Lower lobe of right lung (tissue), 2 donors: ENCODE measurements at regions not wholly inside any gene's neighbourhood (a gene's known extent, or its start where the extent isn't known, plus 50 kb on each side); places are given as distances from the start of the nearest gene placed in this dataset.
A peak's percentile ranks its signal among the peaks of the same experiment; 100 is the strongest.

Source experiments
- ATAC-seq, 2 donors: fragments of 200-7000 bp; cut with Tn5 transposase; one replicate each; pipeline ENCODE4 v1.9.1; 2020 to 2022; ENCODE audit warnings: mild to moderate bottlenecking in 2 of 2, moderate library complexity in 2 of 2
- DNase-seq: peaks from one replicate; pipeline ENCODE4 v3.0.0-alpha.2; 2020
- H3K27ac ChIP-seq: fragments of 200-600 bp; one replicate; pipeline ENCODE4 v1.8.0; 2022
- H3K27me3 ChIP-seq: fragments of 200-600 bp; one replicate; pipeline ENCODE4 v1.8.0; 2022; ENCODE audit warnings: low read depth
- H3K36me3 ChIP-seq: fragments of 200-600 bp; one replicate; pipeline ENCODE4 v1.8.0; 2022; ENCODE audit warnings: mild to moderate bottlenecking
- H3K4me1 ChIP-seq: fragments of 200-600 bp; one replicate; pipeline ENCODE4 v1.8.0; 2022
- H3K4me3 ChIP-seq: fragments of 200-600 bp; one replicate; pipeline ENCODE4 v1.8.0; 2022; ENCODE audit warnings: mild to moderate bottlenecking
- H3K9me3 ChIP-seq: fragments of 200-600 bp; one replicate; pipeline ENCODE4 v1.8.0; 2022
- CTCF ChIP-seq: fragments of 200-600 bp; IDR thresholded peaks from one replicate; pipeline ENCODE4 v1.8.0; 2022; ENCODE audit warnings: antibody characterized with exemption, mild to moderate bottlenecking
- intact Hi-C: fragments of 100-400 bp; cut with DNase I; formaldehyde crosslinking; loops from one replicate; pipeline ENCODE4 v1.11.0; 2022
- donor health status: DM: no; HTN: yes; CAD: no; lungs with severe emphysema.

GRCh38 chr2:16404551-16405300 lies 260.9 kb downstream of the CYRIA start:
- intact Hi-C loops: no loop called here
- DNase-seq: no peak
- Histone ChIP-seq H3K27ac (no peak overlapping the region), H3K9me3 (no peaks in the 10 kb centered on the region), H3K4me3 (no peak overlapping the region), H3K27me3 (no peaks in the 10 kb centered on the region), H3K36me3 (no peaks in the 10 kb centered on the region), H3K4me1 (no peaks in the 10 kb centered on the region)
- no peak for ATAC-seq
- TF ChIP-seq CTCF: no peak

GRCh38 chr2:16404146-16404545 lies 261.5 kb downstream of the CYRIA start:
- Histone ChIP-seq H3K36me3 (no peaks in the 10 kb centered on the region), H3K9me3 (no peaks in the 10 kb centered on the region), H3K27me3 (no peaks in the 10 kb centered on the region), H3K4me3 (no peak overlapping the region), H3K4me1 (no peaks in the 10 kb centered on the region), H3K27ac (no peak overlapping the region)
- DNase-seq (no peak), ATAC-seq (no peak)
- no peak for TF ChIP-seq CTCF
- intact Hi-C loops: no loop called here

GRCh38 chr2:16402891-16403290 lies 262.7 kb downstream of the CYRIA start:
- no peaks in the 10 kb centered on the region for H3K27me3 ChIP-seq
- no peak overlapping the region for H3K4me3 ChIP-seq
- no peak for TF ChIP-seq CTCF
- H3K4me1 ChIP-seq: no peaks in the 10 kb centered on the region
- H3K27ac ChIP-seq: no peak overlapping the region
- no peaks in the 10 kb centered on the region for H3K9me3 ChIP-seq
- no peak for ATAC-seq
- no peaks in the 10 kb centered on the region for H3K36me3 ChIP-seq
- intact Hi-C loops: no loop called here
- no peak for DNase-seq

- no peak for ATAC-seq
Observed at GRCh38 chr2:16401761-16402300, 263.8 kb downstream of the CYRIA start.

GRCh38 chr2:16400127-16400623 lies 265.5 kb downstream of the CYRIA start:
- H3K4me1 ChIP-seq: no peaks in the 10 kb centered on the region
- H3K27ac ChIP-seq: no peak overlapping the region
- no peaks in the 10 kb centered on the region for H3K9me3 ChIP-seq
- no peaks in the 10 kb centered on the region for H3K36me3 ChIP-seq
- no peaks in the 10 kb centered on the region for H3K27me3 ChIP-seq
- H3K4me3 ChIP-seq: no peak overlapping the region
- intact Hi-C loops: no loop called here
- no peak for TF ChIP-seq CTCF
- DNase-seq (no peak), ATAC-seq (peak; percentile 31 to 68)

More at GRCh38 chr2:16401761-16402300, 263.8 kb downstream of the CYRIA start:
- intact Hi-C loops: no loop called here
- no peaks in the 10 kb centered on the region for H3K4me1 ChIP-seq
- TF ChIP-seq CTCF: no peak
- H3K36me3 ChIP-seq: no peaks in the 10 kb centered on the region
- no peak overlapping the region for H3K27ac ChIP-seq
- no peaks in the 10 kb centered on the region for H3K9me3 ChIP-seq
- H3K4me3 ChIP-seq: no peak overlapping the region
- no peak for DNase-seq
- no peaks in the 10 kb centered on the region for H3K27me3 ChIP-seq
